ENCODE measurements at regions not wholly inside any gene's neighbourhood (a gene's known extent, or its start where the extent isn't known, plus 50 kb on each side); places are given as distances from the start of the nearest gene placed in this dataset.

GRCh38 chr5:3323144-3323543, 272.5 kb upstream of the IRX1 start (continued):
- TF ChIP-seq ZNF114 (CRISPR knock-in tag; IDR thresholded peaks at IDR 0.05) = no peak
- TF ChIP-seq STAT1 (IDR thresholded peaks at IDR 0.05; ENCODE audit: unreplicated experiment) = no peak
- TF ChIP-seq POLR2AphosphoS5 (IDR thresholded peaks at IDR 0.05; ENCODE audit: low read depth) = no peak

GRCh38 chr5:3322642-3323041, 273.0 kb upstream of the IRX1 start:
- Histone ChIP-seq H3F3A (replicated peaks; ENCODE audit: low read depth) (peaks cover 11% of the 10 kb centered on the region), H3K4me3 (no peak overlapping the region), H3K36me3 (ENCODE audit: insufficient read depth) (no peaks in the 10 kb centered on the region), H3K79me2 (replicated peaks; ENCODE audit: insufficient read depth) (no peaks in the 10 kb centered on the region), H4K20me1 (replicated peaks; ENCODE audit: insufficient read depth) (no peaks in the 10 kb centered on the region), H3K4me2 (no peak overlapping the region), H3K27ac (ENCODE audit: low read depth) (no peak overlapping the region), H3K27me3 (ENCODE audit: insufficient read depth) (no peaks in the 10 kb centered on the region), H3K9me2 (ENCODE audit: insufficient read depth) (no peaks in the 10 kb centered on the region; the same call in 1 of the 2 replicates), H2AFZ (no peak overlapping the region), H3K4me1 (ENCODE audit: insufficient read depth) (peaks cover 7% of the 10 kb centered on the region; the same call in 1 of the 2 replicates)
- Mint-ChIP-seq H3K27me3 (ENCODE audit: insufficient read depth, low read depth, poor library complexity) (peaks cover 3% of the 10 kb centered on the region), H3K36me3 (ENCODE audit: low read depth) (no peaks in the 10 kb centered on the region), H3K27ac (no peak overlapping the region), H3K4me3 (no peak overlapping the region), H3K4me1 (peaks cover 5% of the 10 kb centered on the region; the same call in 2 of the 3 replicates), H3K9me3 (no peaks in the 10 kb centered on the region)
- DNase-seq (ENCODE audit: low spot score) = no peak
- no peak for ATAC-seq
- TF ChIP-seq ETS1 (IDR thresholded peaks at IDR 0.05) = no peak
- no peak for TF ChIP-seq STAT1 (IDR thresholded peaks at IDR 0.05; ENCODE audit: unreplicated experiment)
- TF ChIP-seq REST (IDR thresholded peaks at IDR 0.05; ENCODE audit: unreplicated experiment) = no peak

- H3F3A ChIP-seq (replicated peaks; ENCODE audit: low read depth) = peaks cover 11% of the 10 kb centered on the region
- H3K4me3 Mint-ChIP-seq = no peak overlapping the region
- no peak overlapping the region for H3K4me2 ChIP-seq
- no peaks in the 10 kb centered on the region for H3K36me3 Mint-ChIP-seq (ENCODE audit: low read depth)
- peaks cover 3% of the 10 kb centered on the region for H3K27me3 Mint-ChIP-seq (ENCODE audit: insufficient read depth, low read depth, poor library complexity)
- H4K20me1 ChIP-seq (replicated peaks; ENCODE audit: insufficient read depth) = no peaks in the 10 kb centered on the region
- no peak overlapping the region for H3K27ac ChIP-seq (ENCODE audit: low read depth)
- H3K4me1 Mint-ChIP-seq = peaks cover 7% of the 10 kb centered on the region; the same call in 2 of the 3 replicates
- no peaks in the 10 kb centered on the region for H3K9me3 Mint-ChIP-seq
- H3K27me3 ChIP-seq (ENCODE audit: insufficient read depth) = no peaks in the 10 kb centered on the region
- H3K4me3 ChIP-seq = no peak overlapping the region
- H3K27ac Mint-ChIP-seq = no peak overlapping the region
- ATAC-seq (no peak), DNase-seq (ENCODE audit: low spot score) (no peak)
- H3K36me3 ChIP-seq (ENCODE audit: insufficient read depth) = no peaks in the 10 kb centered on the region
- no peaks in the 10 kb centered on the region; the same call in 1 of the 2 replicates for H3K9me2 ChIP-seq (ENCODE audit: insufficient read depth)
- no peak overlapping the region for H2AFZ ChIP-seq
- H3K79me2 ChIP-seq (replicated peaks; ENCODE audit: insufficient read depth) = no peaks in the 10 kb centered on the region
- H3K4me1 ChIP-seq (ENCODE audit: insufficient read depth) = peaks cover 7% of the 10 kb centered on the region; the same call in 1 of the 2 replicates
- TF ChIP-seq STAT1 (IDR thresholded peaks at IDR 0.05; ENCODE audit: unreplicated experiment) (no peak), CREB1 (CRISPR knock-in tag; IDR thresholded peaks at IDR 0.05; ENCODE audit: low read depth) (no peak), ZNF114 (CRISPR knock-in tag; IDR thresholded peaks at IDR 0.05) (no peak), NANOG (IDR thresholded peaks at IDR 0.05; ENCODE audit: borderline replicate concordance) (no peak)
- TF ChIP-seq, protein P1, sequence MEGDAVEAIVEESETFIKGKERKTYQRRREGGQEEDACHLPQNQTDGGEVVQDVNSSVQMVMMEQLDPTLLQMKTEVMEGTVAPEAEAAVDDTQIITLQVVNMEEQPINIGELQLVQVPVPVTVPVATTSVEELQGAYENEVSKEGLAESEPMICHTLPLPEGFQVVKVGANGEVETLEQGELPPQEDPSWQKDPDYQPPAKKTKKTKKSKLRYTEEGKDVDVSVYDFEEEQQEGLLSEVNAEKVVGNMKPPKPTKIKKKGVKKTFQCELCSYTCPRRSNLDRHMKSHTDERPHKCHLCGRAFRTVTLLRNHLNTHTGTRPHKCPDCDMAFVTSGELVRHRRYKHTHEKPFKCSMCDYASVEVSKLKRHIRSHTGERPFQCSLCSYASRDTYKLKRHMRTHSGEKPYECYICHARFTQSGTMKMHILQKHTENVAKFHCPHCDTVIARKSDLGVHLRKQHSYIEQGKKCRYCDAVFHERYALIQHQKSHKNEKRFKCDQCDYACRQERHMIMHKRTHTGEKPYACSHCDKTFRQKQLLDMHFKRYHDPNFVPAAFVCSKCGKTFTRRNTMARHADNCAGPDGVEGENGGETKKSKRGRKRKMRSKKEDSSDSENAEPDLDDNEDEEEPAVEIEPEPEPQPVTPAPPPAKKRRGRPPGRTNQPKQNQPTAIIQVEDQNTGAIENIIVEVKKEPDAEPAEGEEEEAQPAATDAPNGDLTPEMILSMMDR (conservative IDR thresholded peaks at IDR 0.05; ENCODE audit: low read depth in 2 of 2) = no peak
Measured at GRCh38 chr5:3321923-3322322, 273.7 kb upstream of the IRX1 start.
